Heart left ventricle (tissue), 16 donors: ENCODE measurements at regions not wholly inside any gene's neighbourhood (a gene's known extent, or its start where the extent isn't known, plus 50 kb on each side); places are given as distances from the start of the nearest gene placed in this dataset.

Experiments
- ATAC-seq, 4 donors: fragments of 200-7000 bp; cut with Tn5 transposase; one replicate each; pipeline ENCODE4 v1.9.1; 2020 to 2022; ENCODE audit warnings: moderate library complexity in 4 of 4, mild to moderate bottlenecking in 3 of 4, moderate number of reproducible peaks in 1 of 4
- DNase-seq, 5 donors: peaks; one replicate each; pipeline ENCODE4 v3.0.0-alpha.2; 2020
- H3K27ac ChIP-seq, 12 donors: fragments of 200-600 bp; sonication (generic) in 4 of 12; one replicate each; pipeline versions ENCODE4 v1.5.0 to v1.8.0; 2016 to 2022; ENCODE audit warnings: mild to moderate bottlenecking in 2 of 12
- H3K27me3 ChIP-seq, 9 donors: fragments of 200-600 bp; sonication (generic) in 2 of 9; one replicate each; pipeline versions ENCODE4 v1.5.1 to v1.8.0; 2016 to 2022; ENCODE audit warnings: mild to moderate bottlenecking in 3 of 9
- H3K36me3 ChIP-seq, 9 donors: fragments of 200-600 bp; sonication (generic) in 2 of 9; one replicate each; pipeline versions ENCODE4 v1.5.0 to v1.8.0; 2018 to 2022; ENCODE audit warnings: mild to moderate bottlenecking in 2 of 9
- H3K4me1 ChIP-seq, 12 donors: fragments of 200-600 bp; sonication (generic) in 4 of 12; one replicate each; pipeline versions ENCODE4 v1.5.0 to v1.8.0; 2016 to 2022; ENCODE audit warnings: mild to moderate bottlenecking in 3 of 12
- H3K4me3 ChIP-seq, 12 donors: fragments of 200-600 bp; sonication (generic) in 4 of 12; one replicate each; pipeline versions ENCODE4 v1.5.0 to v1.8.0; 2017 to 2022; ENCODE audit warnings: mild to moderate bottlenecking in 9 of 12, moderate library complexity in 4 of 12
- H3K9me3 ChIP-seq, 12 donors: fragments of 200-600 bp; sonication (generic) in 4 of 12; one replicate each; pipeline versions ENCODE4 v1.5.0 to v1.8.0; 2016 to 2022; ENCODE audit warnings: mild to moderate bottlenecking in 1 of 12
- CTCF ChIP-seq, 12 donors: fragments of 200-600 bp; sonication (generic) in 4 of 12; IDR thresholded peaks; one replicate each; pipeline versions ENCODE4 v1.5.0 to v1.8.0; 2018 to 2022; ENCODE audit warnings: antibody characterized with exemption in 12 of 12, mild to moderate bottlenecking in 5 of 12
- POLR2A ChIP-seq, 2 donors: fragments of 450-650 bp; IDR thresholded peaks; one replicate each; pipeline ENCODE4 v1.6.1; 2017; ENCODE audit warnings: antibody characterized with exemption in 2 of 2, mild to moderate bottlenecking in 2 of 2, moderate library complexity in 2 of 2
- WGBS, 4 donors: extraction: QIAGEN DNeasy Blood & Tissue Kit in 2 of 4; methylation state at CpG; one replicate each; pipeline versions ENCODE4 v1.1.5 to v1.1.7; 2013 to 2018; 5-methylcytosine and 5-hydroxymethylcytosine counted together
- intact Hi-C, 10 donors: fragments of 100-400 bp; cut with DNase I; formaldehyde crosslinking; loops; one replicate each; pipeline versions ENCODE4 v1.11.1 to v1.14.2; 2022
- donor health status: ischemic (EF 13 %, LVEDD 7.1; RV severe dilation, severe dysfunction).
- donor health status: healthy with polysubstance abuse.
- donor health status: DM: no; HTN: yes; CAD: no.
- donor health status: DM: no; HTN: no; CAD: no.
- donor health status: ischemic (EF 25% LVEDD 6.9; RV normal size, moderate dysfunction).
- donor health status: ischemic (EF 25% LVEDD 5.7; RV mildly dilated, moderate dysfunction).
- donor health status: healthy.
- donor health status: DM: yes; HTN: yes; CAD: no.
- donor health status: ischemic (EF 35%, LVEDD 5.7; RV mildly dilated, moderate dysfunction).
- donor health status: nonischemic (EF 11% LVEDD 7.7; RV severe dilation, severe dysfunction).
- donor health status: DM: yes; HTN: yes; CAD: no.
- donor health status: PGD.
- donor health status: ischemic (EF 29% LVEDD 5.4; RV normal size, mild dysfunction).
- donor health status: nonischemic (EF 23%, LVEDD 6.1; RV moderate dilation, normal function).

GRCh38 chr7:25034136-25034535, 54.2 kb upstream of the OSBPL3 start:
- ATAC-seq (no peak), DNase-seq (no peak)
- Histone ChIP-seq H3K27me3 (no peaks in the 10 kb centered on the region), H3K9me3 (peaks cover 0 to 17% (median 6%) of the 10 kb centered on the region in 12 donors), H3K27ac (no peak overlapping the region), H3K36me3 (no peaks in the 10 kb centered on the region), H3K4me1 (peaks cover 0 to 9% (median 0%) of the 10 kb centered on the region in 12 donors), H3K4me3 (no peak overlapping the region)
- intact Hi-C loops = loop anchor here in 1 of 10 donors (5.0 kb wide), 1 partner anchor 52 kb away; the partner anchor contains the start of gene OSBPL3
- 90 to 97% (median 94%) methylated on average over 2 of the region's 2 CpGs for WGBS, 4 donors
- TF ChIP-seq POLR2A (IDR thresholded peaks at IDR 0.05) = no peak
- no peak for TF ChIP-seq CTCF (IDR thresholded peaks at IDR 0.05)

- no peak overlapping the region for H3K27ac ChIP-seq
- peaks cover 0 to 16% (median 2%) of the 10 kb centered on the region in 12 donors for H3K4me1 ChIP-seq
- H3K4me3 ChIP-seq = no peak overlapping the region
- peaks cover 0 to 17% (median 6%) of the 10 kb centered on the region in 12 donors for H3K9me3 ChIP-seq
- H3K27me3 ChIP-seq = no peaks in the 10 kb centered on the region
- WGBS, 4 donors = 84 to 90% (median 87%) methylated on average over 11 of the region's 11 CpGs
- ATAC-seq (no peak), DNase-seq (no peak)
- TF ChIP-seq POLR2A (IDR thresholded peaks at IDR 0.05) = no peak
- no peak for TF ChIP-seq CTCF (IDR thresholded peaks at IDR 0.05)
- H3K36me3 ChIP-seq = no peaks in the 10 kb centered on the region
- intact Hi-C loops = loop anchor here in 1 of 10 donors (5.0 kb wide), 1 partner anchor 51 kb away; the partner anchor contains the start of gene OSBPL3
These were observed 53.1 kb upstream of the OSBPL3 start for GRCh38 chr7:25032774-25033743.

DNA sequence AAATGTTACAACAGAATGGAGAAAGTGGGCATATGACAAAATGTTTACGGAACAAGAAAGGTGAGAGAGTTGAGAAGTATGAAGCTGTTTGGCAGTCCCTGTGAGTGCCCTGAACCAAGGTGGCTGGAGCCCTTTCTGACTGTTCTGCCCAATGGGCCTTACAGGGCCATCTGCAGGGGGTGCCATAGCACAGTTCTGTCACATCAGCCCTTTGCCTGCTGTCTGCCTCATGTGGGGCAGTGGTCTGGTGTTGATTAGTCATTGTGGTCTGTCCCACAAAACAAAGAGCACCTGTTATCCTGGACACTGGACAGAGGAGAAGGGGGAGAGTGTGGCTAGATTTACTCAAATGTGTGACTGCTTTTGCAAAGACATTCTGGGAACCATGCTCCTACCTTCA, 51.5 kb upstream of the OSBPL3 start:
- H3K4me3 ChIP-seq = no peak overlapping the region
- ATAC-seq (no peak), DNase-seq (no peak)
- H3K4me1 ChIP-seq = peaks cover 0 to 16% (median 2%) of the 10 kb centered on the region in 12 donors
- intact Hi-C loops = loop anchor here in 1 of 10 donors (5.0 kb wide), 1 partner anchor 49 kb away; the partner anchor contains the start of gene OSBPL3
- no peaks in the 10 kb centered on the region for H3K36me3 ChIP-seq
- 98 to 100% (median 99%) methylated on average over 1 of the region's 1 CpG for WGBS, 4 donors
- H3K9me3 ChIP-seq = peaks cover 0 to 14% (median 5%) of the 10 kb centered on the region in 12 donors
- TF ChIP-seq POLR2A (IDR thresholded peaks at IDR 0.05) (no peak), CTCF (IDR thresholded peaks at IDR 0.05) (no peak)
- no peak overlapping the region for H3K27ac ChIP-seq
- H3K27me3 ChIP-seq = no peaks in the 10 kb centered on the region

- 76 to 93% (median 82%) methylated on average over 6 of the region's 6 CpGs for WGBS, 4 donors
These were observed 51.0 kb upstream of the OSBPL3 start for GRCh38 chr7:25031007-25031406.

More at GRCh38 chr7:25031007-25031406, 51.0 kb upstream of the OSBPL3 start:
- ATAC-seq = no peak
- peaks cover 0 to 10% (median 3%) of the 10 kb centered on the region in 12 donors for H3K9me3 ChIP-seq
- intact Hi-C loops = loop anchor here in 1 of 10 donors (5.0 kb wide), 1 partner anchor 49 kb away; the partner anchor contains the start of gene OSBPL3
- H3K36me3 ChIP-seq = no peaks in the 10 kb centered on the region
- no peak for TF ChIP-seq CTCF (IDR thresholded peaks at IDR 0.05)
- TF ChIP-seq POLR2A (IDR thresholded peaks at IDR 0.05) = no peak
- H3K27me3 ChIP-seq = no peaks in the 10 kb centered on the region
- no peak for DNase-seq
- peaks cover 0 to 18% (median 2%) of the 10 kb centered on the region in 12 donors for H3K4me1 ChIP-seq
- H3K27ac ChIP-seq = no peak overlapping the region
- H3K4me3 ChIP-seq = no peak overlapping the region
